ENCODE measurements at regions not wholly inside any gene's neighbourhood (a gene's known extent, or its start where the extent isn't known, plus 50 kb on each side); places are given as distances from the start of the nearest gene placed in this dataset.
"Not testable (repeated sequence)": the region's sequence is repeated elsewhere in the genome, so short reads cannot be mapped to it uniquely, and the experiment has no call there.

GRCh38 chr5:35543408-35543807 lies 74.3 kb upstream of the SPEF2 start:
- no peak for DNase-seq (ENCODE audit: extremely low spot score in 2 of 2)
- no peak overlapping the region for H3K27ac ChIP-seq
- H3K36me3 ChIP-seq = no peaks in the 10 kb centered on the region
- H3K9me3 ChIP-seq = no peaks in the 10 kb centered on the region
- no peak overlapping the region for H3K4me3 ChIP-seq
- intact Hi-C loops (cut with DNase I) = no loop called here
- TF ChIP-seq, protein P1, sequence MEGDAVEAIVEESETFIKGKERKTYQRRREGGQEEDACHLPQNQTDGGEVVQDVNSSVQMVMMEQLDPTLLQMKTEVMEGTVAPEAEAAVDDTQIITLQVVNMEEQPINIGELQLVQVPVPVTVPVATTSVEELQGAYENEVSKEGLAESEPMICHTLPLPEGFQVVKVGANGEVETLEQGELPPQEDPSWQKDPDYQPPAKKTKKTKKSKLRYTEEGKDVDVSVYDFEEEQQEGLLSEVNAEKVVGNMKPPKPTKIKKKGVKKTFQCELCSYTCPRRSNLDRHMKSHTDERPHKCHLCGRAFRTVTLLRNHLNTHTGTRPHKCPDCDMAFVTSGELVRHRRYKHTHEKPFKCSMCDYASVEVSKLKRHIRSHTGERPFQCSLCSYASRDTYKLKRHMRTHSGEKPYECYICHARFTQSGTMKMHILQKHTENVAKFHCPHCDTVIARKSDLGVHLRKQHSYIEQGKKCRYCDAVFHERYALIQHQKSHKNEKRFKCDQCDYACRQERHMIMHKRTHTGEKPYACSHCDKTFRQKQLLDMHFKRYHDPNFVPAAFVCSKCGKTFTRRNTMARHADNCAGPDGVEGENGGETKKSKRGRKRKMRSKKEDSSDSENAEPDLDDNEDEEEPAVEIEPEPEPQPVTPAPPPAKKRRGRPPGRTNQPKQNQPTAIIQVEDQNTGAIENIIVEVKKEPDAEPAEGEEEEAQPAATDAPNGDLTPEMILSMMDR (IDR thresholded peaks at IDR 0.05) = no peak
- TF ChIP-seq POLR2A (IDR thresholded peaks at IDR 0.05) = no peak
- no peak for TF ChIP-seq POLR2AphosphoS5 (IDR thresholded peaks at IDR 0.05; ENCODE audit: insufficient read depth in 1 of 2, low read depth in 1 of 2)
- no peaks in the 10 kb centered on the region for H3K4me1 ChIP-seq
- no peaks in the 10 kb centered on the region for H3K27me3 ChIP-seq

GRCh38 chr5:35540002-35540401 lies 77.7 kb upstream of the SPEF2 start:
- DNase-seq (ENCODE audit: extremely low spot score in 2 of 2) = no peak
- H3K9me3 ChIP-seq = no peaks in the 10 kb centered on the region
- H3K27ac ChIP-seq = no peak overlapping the region
- no peak overlapping the region for H3K4me3 ChIP-seq
- no peaks in the 10 kb centered on the region for H3K4me1 ChIP-seq
- TF ChIP-seq, protein P1 (IDR thresholded peaks at IDR 0.05) = no peak
- TF ChIP-seq POLR2A (IDR thresholded peaks at IDR 0.05) = no peak
- TF ChIP-seq POLR2AphosphoS5 (IDR thresholded peaks at IDR 0.05; ENCODE audit: insufficient read depth in 1 of 2, low read depth in 1 of 2) = no peak
- H3K27me3 ChIP-seq = no peaks in the 10 kb centered on the region
- H3K36me3 ChIP-seq = no peaks in the 10 kb centered on the region
- intact Hi-C loops (cut with DNase I) = no loop called here

DNA sequence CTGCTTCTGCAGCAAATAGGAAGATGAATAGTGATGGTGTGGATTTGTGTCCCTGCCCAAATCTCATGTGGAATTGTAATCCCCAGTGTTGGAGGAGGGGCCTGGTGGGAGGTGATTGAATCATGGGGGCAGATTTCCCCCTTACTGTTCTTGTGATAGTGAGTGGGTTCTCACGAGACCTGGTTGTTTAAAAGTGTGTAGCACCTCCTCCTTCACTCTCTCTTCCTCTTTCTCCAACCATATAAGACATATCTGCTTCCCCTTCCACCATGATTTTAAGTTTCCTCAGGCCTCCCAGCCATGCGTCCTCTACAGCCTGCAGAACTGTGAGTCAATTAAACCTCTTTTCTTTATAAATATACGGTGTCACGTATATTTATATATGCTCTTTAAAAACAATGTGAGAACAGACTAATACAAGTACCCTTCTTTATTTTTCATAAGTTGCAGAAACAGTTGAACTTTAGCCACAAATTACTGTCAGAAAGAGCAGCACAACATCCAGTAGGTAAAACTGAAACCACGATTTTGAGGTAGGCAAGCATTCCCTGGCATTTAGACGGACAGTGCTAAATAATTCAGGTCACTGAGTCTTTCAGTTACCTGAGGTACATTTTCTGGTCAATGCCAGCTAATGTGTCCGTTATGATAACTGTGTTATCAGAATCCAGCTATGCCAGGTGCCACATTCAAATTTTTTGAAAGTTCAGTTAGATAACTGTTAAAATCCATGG lies 79.3 kb upstream of the SPEF2 start:
- Histone ChIP-seq H3K27ac (no peak overlapping the region), H3K4me3 (no peak overlapping the region), H3K4me1 (no peaks in the 10 kb centered on the region), H3K36me3 (no peaks in the 10 kb centered on the region), H3K9me3 (no peaks in the 10 kb centered on the region), H3K27me3 (no peaks in the 10 kb centered on the region)
- DNase-seq (ENCODE audit: extremely low spot score in 2 of 2) = no peak
- TF ChIP-seq, protein P1 (IDR thresholded peaks at IDR 0.05) = no peak
- TF ChIP-seq POLR2A (IDR thresholded peaks at IDR 0.05) (no peak), POLR2AphosphoS5 (IDR thresholded peaks at IDR 0.05; ENCODE audit: insufficient read depth in 1 of 2, low read depth in 1 of 2) (no peak)
- intact Hi-C loops (cut with DNase I) = no loop called here

DNA sequence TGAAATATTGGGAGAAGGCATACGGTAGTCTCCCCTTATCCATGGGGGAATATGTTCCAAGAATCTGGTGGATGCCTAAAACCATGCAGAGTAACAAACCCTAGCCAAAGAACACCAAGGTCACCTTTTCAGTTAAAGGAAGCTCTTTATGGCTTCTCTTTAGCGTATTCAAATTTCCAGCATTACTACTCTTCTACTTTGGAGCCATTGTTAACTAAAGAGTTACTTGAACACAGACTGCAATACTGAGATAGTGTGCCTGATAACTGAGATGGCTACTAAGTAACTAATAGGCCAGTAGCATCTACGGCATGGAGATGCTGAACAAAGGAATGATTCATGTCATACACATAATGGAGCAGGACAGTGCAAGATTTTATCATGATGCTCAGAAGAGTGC lies 84.5 kb upstream of the SPEF2 start:
- no peak for TF ChIP-seq POLR2A (IDR thresholded peaks at IDR 0.05)
- no peak for TF ChIP-seq POLR2AphosphoS5 (IDR thresholded peaks at IDR 0.05; ENCODE audit: insufficient read depth in 1 of 2, low read depth in 1 of 2)
- TF ChIP-seq, protein P1 (IDR thresholded peaks at IDR 0.05) = no peak
- Histone ChIP-seq H3K36me3 (no peaks in the 10 kb centered on the region), H3K4me1 (no peaks in the 10 kb centered on the region), H3K9me3 (no peaks in the 10 kb centered on the region), H3K27ac (no peak overlapping the region), H3K4me3 (no peak overlapping the region), H3K27me3 (no peaks in the 10 kb centered on the region)
- DNase-seq (ENCODE audit: extremely low spot score in 2 of 2) = no peak
- intact Hi-C loops (cut with DNase I) = no loop called here

DNA sequence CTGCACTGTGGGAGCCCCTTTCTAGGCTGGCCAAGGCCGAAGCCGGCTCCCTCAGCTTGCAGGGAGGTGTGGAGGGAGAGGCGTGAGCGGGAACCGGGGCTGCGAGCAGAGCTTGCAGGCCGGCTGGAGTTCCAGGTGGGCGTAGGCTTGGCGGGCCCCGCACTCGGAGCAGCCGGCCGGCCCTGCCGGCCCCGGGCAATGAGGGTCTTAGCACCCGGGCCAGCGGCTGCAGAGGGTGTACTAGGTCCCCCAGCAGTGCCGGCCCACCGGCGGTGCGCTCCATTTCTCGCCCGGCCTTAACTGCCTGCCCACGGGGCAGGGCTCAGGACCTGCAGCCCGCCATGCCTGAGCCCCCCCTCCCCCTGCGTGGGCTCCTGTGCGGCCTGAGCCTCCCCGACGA lies 86.1 kb upstream of the SPEF2 start:
- H3K27me3 ChIP-seq; H3K36me3 ChIP-seq; intact Hi-C loops (cut with DNase I); H3K4me3 ChIP-seq; DNase-seq (ENCODE audit: extremely low spot score in 2 of 2); H3K4me1 ChIP-seq; H3K27ac ChIP-seq; H3K9me3 ChIP-seq: not testable (repeated sequence)

Measured in vagina (tissue), 2 donors.